DOHH2 (cell line): ENCODE measurements at regions not wholly inside any gene's neighbourhood (a gene's known extent, or its start where the extent isn't known, plus 50 kb on each side); places are given as distances from the start of the nearest gene placed in this dataset.
"Not testable (repeated sequence)": the region's sequence is repeated elsewhere in the genome, so short reads cannot be mapped to it uniquely, and the experiment has no call there.

Source experiments
- H3F3A ChIP-seq: fragments of 200-600 bp; sonication (generic), shearing (Covaris generic); 2 replicates; pipeline ENCODE4 v1.6.0; 2016; ENCODE audit warnings: antibody characterized with exemption, mild to moderate bottlenecking; ENCODE audit not compliant: control insufficient read depth, insufficient read depth
- H3K27ac ChIP-seq: fragments of 200-600 bp; sonication (generic); 2 replicates; pipeline ENCODE4 v1.5.1; 2014; ENCODE audit warnings: low read depth, mild to moderate bottlenecking, low read length, moderate library complexity
- H3K27me3 ChIP-seq: fragments of 200-600 bp; sonication (generic); 2 replicates; pipeline ENCODE4 v1.6.1; 2014; ENCODE audit warnings: mild to moderate bottlenecking, low read length, mixed read lengths; ENCODE audit not compliant: control insufficient read depth
- H3K36me3 ChIP-seq: fragments of 200-600 bp; sonication (generic); 2 replicates; pipeline ENCODE4 v1.6.1; 2014; ENCODE audit warnings: mild to moderate bottlenecking, low read length, moderate library complexity, mixed read lengths; ENCODE audit not compliant: control insufficient read depth
- H3K4me1 ChIP-seq: fragments of 200-600 bp; sonication (generic); 2 replicates; pipeline ENCODE4 v1.6.1; 2014; ENCODE audit warnings: mild to moderate bottlenecking, low read length, mixed read lengths; ENCODE audit not compliant: control insufficient read depth
- H3K4me2 ChIP-seq: fragments of 200-600 bp; sonication (generic); 2 replicates; pipeline ENCODE4 v1.6.0; 2014; ENCODE audit warnings: mild to moderate bottlenecking, low read length, moderate library complexity
- H3K4me3 ChIP-seq: fragments of 200-600 bp; sonication (generic); 2 replicates; pipeline ENCODE4 v1.5.1; 2014; ENCODE audit warnings: mild to moderate bottlenecking, low read length, mixed read lengths
- H3K79me2 ChIP-seq: fragments of 200-600 bp; sonication (generic); 2 replicates; pipeline ENCODE4 v1.6.1; 2014; ENCODE audit warnings: mild to moderate bottlenecking, low read length, mixed read lengths; ENCODE audit not compliant: control insufficient read depth
- H3K9me2 ChIP-seq: fragments of 200-600 bp; sonication (generic); replicated peaks from 2 replicates; pipeline ENCODE4 v1.6.1; 2014; ENCODE audit warnings: mild to moderate bottlenecking, low read length, mixed read lengths; ENCODE audit not compliant: control insufficient read depth
- H3K9me3 ChIP-seq: fragments of 200-600 bp; sonication (generic); 2 replicates; pipeline ENCODE4 v1.6.1; 2014; ENCODE audit warnings: antibody characterized with exemption, low read length, mixed read lengths; ENCODE audit not compliant: control insufficient read depth, insufficient read depth
- H4K20me1 ChIP-seq: fragments of 200-600 bp; sonication (generic); 2 replicates; pipeline ENCODE4 v1.6.0; 2014; ENCODE audit warnings: low read depth, mild to moderate bottlenecking, antibody characterized with exemption, low read length, moderate library complexity; ENCODE audit not compliant: control insufficient read depth, insufficient read depth
- EZH2phosphoT487 ChIP-seq: fragments of 200-600 bp; sonication (generic); IDR thresholded peaks from 2 replicates; pipeline ENCODE4 v1.6.1; 2017; ENCODE audit warnings: borderline replicate concordance, mild to moderate bottlenecking, antibody characterized with exemption, low read length, moderate library complexity, mixed read lengths
- TF ChIP-seq, protein P1 (sequence below): fragments of 200-600 bp; sonication (generic); IDR thresholded peaks from one replicate; pipeline ENCODE4 v1.5.1; 2014; ENCODE audit warnings: antibody characterized with exemption, mild to moderate bottlenecking, low read depth, low read length; ENCODE audit not compliant: poor library complexity, severe bottlenecking

DNA sequence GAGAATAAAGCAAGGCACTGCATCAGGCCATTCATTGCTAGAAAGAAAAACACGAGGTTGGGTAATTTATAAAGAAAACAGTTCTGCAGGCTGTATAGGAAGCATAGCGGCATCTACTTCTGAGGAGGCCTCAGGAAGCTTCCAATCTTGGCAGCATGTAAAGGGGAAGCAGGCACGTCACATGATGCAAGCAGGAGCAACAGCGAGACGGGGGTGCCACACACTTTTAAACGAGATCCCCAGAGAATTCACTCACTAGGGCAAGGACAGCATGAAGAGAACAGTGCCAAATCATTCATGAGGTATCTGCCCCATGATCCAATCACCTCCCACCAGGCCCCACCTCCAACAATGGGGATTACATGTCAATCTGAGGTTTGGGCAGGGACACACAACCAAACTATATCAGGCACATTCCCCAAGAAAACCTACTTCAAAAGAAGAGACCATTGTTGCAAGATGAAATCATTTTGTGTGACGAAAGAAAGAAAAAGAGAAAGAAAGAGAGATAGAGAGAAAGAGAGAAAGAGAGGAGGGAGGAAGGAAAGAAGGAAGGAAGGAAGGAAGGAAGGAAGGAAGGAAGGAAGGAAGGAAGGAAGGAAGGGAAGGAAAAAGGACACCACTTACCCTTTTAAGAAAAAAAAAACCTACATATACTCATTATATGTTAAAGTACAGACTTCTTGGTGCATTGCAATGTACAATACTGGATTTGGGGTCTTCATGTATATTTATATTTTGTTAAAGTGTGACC, 95.9 kb upstream of the PLEKHG1 start:
- no peaks in the 10 kb centered on the region for H3F3A ChIP-seq
- H3K4me3 ChIP-seq: no peak overlapping the region
- H3K36me3 ChIP-seq: no peaks in the 10 kb centered on the region
- TF ChIP-seq EZH2phosphoT487: no peak
- TF ChIP-seq, protein P1, sequence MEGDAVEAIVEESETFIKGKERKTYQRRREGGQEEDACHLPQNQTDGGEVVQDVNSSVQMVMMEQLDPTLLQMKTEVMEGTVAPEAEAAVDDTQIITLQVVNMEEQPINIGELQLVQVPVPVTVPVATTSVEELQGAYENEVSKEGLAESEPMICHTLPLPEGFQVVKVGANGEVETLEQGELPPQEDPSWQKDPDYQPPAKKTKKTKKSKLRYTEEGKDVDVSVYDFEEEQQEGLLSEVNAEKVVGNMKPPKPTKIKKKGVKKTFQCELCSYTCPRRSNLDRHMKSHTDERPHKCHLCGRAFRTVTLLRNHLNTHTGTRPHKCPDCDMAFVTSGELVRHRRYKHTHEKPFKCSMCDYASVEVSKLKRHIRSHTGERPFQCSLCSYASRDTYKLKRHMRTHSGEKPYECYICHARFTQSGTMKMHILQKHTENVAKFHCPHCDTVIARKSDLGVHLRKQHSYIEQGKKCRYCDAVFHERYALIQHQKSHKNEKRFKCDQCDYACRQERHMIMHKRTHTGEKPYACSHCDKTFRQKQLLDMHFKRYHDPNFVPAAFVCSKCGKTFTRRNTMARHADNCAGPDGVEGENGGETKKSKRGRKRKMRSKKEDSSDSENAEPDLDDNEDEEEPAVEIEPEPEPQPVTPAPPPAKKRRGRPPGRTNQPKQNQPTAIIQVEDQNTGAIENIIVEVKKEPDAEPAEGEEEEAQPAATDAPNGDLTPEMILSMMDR: no peak
- H4K20me1 ChIP-seq: no peaks in the 10 kb centered on the region
- no peaks in the 10 kb centered on the region for H3K79me2 ChIP-seq
- H3K27me3 ChIP-seq: no peaks in the 10 kb centered on the region
- no peak overlapping the region for H3K27ac ChIP-seq
- H3K9me3 ChIP-seq: peaks cover 5% of the 10 kb centered on the region; the same call in 1 of the 2 replicates
- no peak overlapping the region for H3K4me2 ChIP-seq
- H3K4me1 ChIP-seq: peaks cover 5% of the 10 kb centered on the region
- no peaks in the 10 kb centered on the region for H3K9me2 ChIP-seq

DNA sequence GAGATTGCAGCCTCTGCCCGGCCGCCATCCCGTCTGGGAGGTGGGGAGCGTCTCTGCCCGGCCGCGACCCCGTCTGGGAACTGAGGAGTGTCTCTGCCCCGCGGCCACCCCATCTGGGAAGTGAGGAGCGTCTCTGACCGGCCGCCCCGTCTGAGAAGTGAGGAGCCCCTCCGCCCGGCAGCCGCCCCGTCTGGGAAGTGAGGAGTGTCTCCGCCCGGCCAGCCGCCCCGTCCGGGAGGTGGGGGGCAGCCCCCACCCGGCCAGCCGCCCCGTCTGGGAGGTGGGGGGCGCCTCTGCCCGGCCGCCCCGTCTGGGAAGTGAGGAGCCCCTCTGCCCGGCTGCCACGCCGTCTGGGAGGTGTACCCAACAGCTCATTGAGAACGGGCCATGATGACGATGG, 92.3 kb upstream of the PLEKHG1 start:
- H3K4me1 ChIP-seq, H4K20me1 ChIP-seq, H3F3A ChIP-seq, H3K79me2 ChIP-seq, H3K27ac ChIP-seq, H3K27me3 ChIP-seq, H3K4me2 ChIP-seq, H3K9me3 ChIP-seq, H3K36me3 ChIP-seq, H3K9me2 ChIP-seq, H3K4me3 ChIP-seq: not testable (repeated sequence)

DNA sequence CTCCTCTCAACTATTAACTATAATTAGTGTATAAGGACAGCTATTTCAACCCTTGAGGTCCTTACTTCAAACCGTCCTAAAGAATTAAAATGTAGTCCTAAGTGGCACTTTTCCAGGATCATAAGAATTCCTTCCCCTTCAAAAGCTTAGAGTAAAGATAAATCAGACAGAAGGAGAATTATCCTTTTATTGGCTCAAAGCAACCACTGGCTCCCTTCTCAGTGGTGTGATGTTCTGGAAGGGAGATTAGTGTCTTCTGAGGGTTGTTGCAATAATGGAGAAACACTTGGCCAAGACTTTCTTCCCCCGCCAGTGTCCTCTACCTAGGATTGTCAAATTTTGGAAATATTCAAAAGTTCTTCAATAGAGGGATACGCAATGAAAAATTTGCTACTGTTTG, 89.1 kb upstream of the PLEKHG1 start:
- H3K9me3 ChIP-seq: no peaks in the 10 kb centered on the region
- no peak overlapping the region for H3K4me2 ChIP-seq
- TF ChIP-seq, protein P1: no peak
- TF ChIP-seq EZH2phosphoT487: no peak
- no peaks in the 10 kb centered on the region for H3K36me3 ChIP-seq
- H3K4me1 ChIP-seq: no peaks in the 10 kb centered on the region
- H3K27me3 ChIP-seq: no peaks in the 10 kb centered on the region
- no peak overlapping the region for H3K27ac ChIP-seq
- no peaks in the 10 kb centered on the region for H4K20me1 ChIP-seq
- no peaks in the 10 kb centered on the region for H3F3A ChIP-seq
- H3K9me2 ChIP-seq: no peaks in the 10 kb centered on the region
- H3K79me2 ChIP-seq: no peaks in the 10 kb centered on the region
- no peak overlapping the region for H3K4me3 ChIP-seq

DNA sequence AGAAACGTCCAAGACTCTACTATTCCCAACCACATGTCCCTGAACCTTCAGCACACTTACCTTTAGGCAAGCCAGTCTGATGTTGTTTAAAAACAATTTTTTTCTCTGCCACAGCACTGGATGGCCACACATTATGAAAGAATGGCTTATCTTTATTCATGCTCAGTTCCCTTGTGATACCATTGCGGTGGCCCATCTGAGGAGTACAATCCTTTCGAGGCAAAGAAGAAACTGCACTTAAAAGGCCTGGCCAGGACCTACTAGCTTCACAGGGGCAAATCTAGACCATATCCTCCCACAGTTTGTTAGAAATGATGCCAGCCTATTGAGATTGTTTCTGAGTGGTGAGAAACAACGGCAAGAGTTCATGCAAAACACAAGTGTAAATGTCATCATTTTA, 88.4 kb upstream of the PLEKHG1 start:
- H3K27ac ChIP-seq: no peak overlapping the region

More for the DNA sequence above, 88.4 kb upstream of the PLEKHG1 start:
- no peaks in the 10 kb centered on the region for H3K9me3 ChIP-seq
- no peak for TF ChIP-seq EZH2phosphoT487
- TF ChIP-seq, protein P1: no peak
- H3F3A ChIP-seq: no peaks in the 10 kb centered on the region
- no peaks in the 10 kb centered on the region for H3K36me3 ChIP-seq
- H3K4me1 ChIP-seq: no peaks in the 10 kb centered on the region
- no peak overlapping the region for H3K4me2 ChIP-seq
- no peak overlapping the region for H3K4me3 ChIP-seq
- H3K27me3 ChIP-seq: no peaks in the 10 kb centered on the region
- no peaks in the 10 kb centered on the region for H3K79me2 ChIP-seq
- H4K20me1 ChIP-seq: no peaks in the 10 kb centered on the region
- no peaks in the 10 kb centered on the region for H3K9me2 ChIP-seq
